Large intestine (tissue), 3 donors: ENCODE measurements at regions not wholly inside any gene's neighbourhood (a gene's known extent, or its start where the extent isn't known, plus 50 kb on each side); places are given as distances from the start of the nearest gene placed in this dataset.
A peak's percentile ranks its signal among the peaks of the same experiment; 100 is the strongest.

Source experiments
- DNase-seq, 2 donors: peaks; one replicate each; pipeline versions ENCODE4 v3.0.0 to v3.0.0-alpha.2; 2013
- H3K27ac ChIP-seq: one replicate; pipeline ENCODE4 v1.5.1; 2013; ENCODE audit warnings: low read length
- H3K27me3 ChIP-seq: 2 replicates; pipeline ENCODE4 v1.6.1; 2013; ENCODE audit warnings: low read length; ENCODE audit not compliant: control insufficient read depth, insufficient read depth
- H3K36me3 ChIP-seq: 2 replicates; pipeline ENCODE4 v1.6.1; 2013; ENCODE audit warnings: low read length; ENCODE audit not compliant: control insufficient read depth, insufficient read depth
- H3K4me1 ChIP-seq: one replicate; pipeline ENCODE4 v1.6.1; 2013; ENCODE audit warnings: low read length; ENCODE audit not compliant: control insufficient read depth, insufficient read depth
- H3K4me3 ChIP-seq: one replicate; pipeline ENCODE4 v1.5.1; 2013; ENCODE audit warnings: low read length
- H3K9me3 ChIP-seq: one replicate; pipeline ENCODE4 v1.6.1; 2013; ENCODE audit warnings: mild to moderate bottlenecking, low read depth, low read length, moderate library complexity; ENCODE audit not compliant: control insufficient read depth
- WGBS: methylation state at CpG from one replicate; pipeline ENCODE4 v1.1.5; 2013; ENCODE audit warnings: low lambda C conversion rate; ENCODE audit not compliant: insufficient coverage; 5-methylcytosine and 5-hydroxymethylcytosine counted together

DNA sequence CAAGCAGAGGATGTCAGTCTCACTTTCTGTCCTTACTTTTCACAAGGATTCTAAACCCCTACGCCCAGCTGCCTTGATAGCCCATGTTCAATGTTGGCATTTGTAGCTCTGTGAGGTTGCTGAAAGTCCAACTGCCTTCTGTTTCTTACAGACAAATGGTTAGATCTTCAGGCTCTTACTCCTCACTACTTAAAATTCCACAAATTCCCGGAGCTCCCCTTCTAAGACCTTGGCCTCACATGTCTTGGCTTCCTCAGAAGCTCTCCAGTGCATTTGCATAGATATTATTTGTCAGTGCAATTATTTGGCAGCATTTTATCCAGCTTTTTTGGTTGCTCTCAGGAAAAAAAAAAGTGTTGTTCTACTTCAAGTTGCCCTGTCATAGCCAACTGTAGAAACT lies 453.7 kb upstream of the CELF4 start:
- no peaks in the 10 kb centered on the region for H3K9me3 ChIP-seq
- H3K4me1 ChIP-seq: no peaks in the 10 kb centered on the region
- H3K27ac ChIP-seq: no peak overlapping the region
- H3K27me3 ChIP-seq: no peaks in the 10 kb centered on the region
- no peak overlapping the region for H3K4me3 ChIP-seq
- WGBS: 80% methylated on average over 1 of the region's 2 CpGs
- H3K36me3 ChIP-seq: no peaks in the 10 kb centered on the region
- DNase-seq: no peak

DNA sequence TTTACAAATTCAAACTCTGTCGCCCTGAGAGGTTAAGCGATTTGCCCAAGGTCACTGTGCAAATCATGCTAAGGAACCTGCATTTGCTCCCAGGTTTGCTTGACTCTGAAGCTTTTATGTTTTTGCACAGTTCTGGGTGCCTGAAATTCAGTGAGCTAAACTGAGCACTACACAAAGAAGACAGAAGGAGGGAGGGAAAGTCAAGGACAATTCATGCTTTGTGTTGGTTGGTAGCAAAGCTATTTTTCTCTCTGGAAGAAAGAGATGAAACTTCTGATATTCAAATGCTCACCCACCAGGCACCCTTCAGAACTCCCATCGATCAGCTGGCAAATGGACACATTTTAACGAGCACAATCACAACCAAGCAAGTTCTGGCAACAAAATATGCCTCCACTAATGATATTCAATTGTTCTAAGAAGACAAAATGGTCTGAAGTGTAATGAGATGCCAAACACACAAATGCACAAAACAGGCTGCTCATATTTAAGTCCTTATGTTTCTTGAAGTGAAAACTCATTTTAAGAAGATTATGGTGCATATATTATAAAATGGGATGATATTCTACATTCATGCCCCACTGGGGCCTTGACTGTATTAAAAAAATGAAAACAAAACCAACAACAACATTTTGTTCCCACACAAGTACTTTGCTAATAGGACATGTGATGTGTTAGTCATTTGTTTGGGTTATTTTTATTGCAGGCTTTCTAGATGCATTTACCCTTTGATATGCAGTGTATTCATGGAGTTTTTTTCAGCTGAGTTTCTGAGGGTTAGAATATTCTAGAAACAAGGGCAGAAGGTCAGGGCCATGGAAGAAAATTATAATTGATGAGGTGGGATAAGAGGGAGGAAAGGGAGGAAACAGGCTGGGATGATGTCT lies 445.6 kb upstream of the CELF4 start:
- H3K27ac ChIP-seq: no peak overlapping the region
- no peak for DNase-seq
- no peaks in the 10 kb centered on the region for H3K4me1 ChIP-seq
- H3K27me3 ChIP-seq: no peaks in the 10 kb centered on the region
- no peaks in the 10 kb centered on the region for H3K9me3 ChIP-seq
- H3K36me3 ChIP-seq: no peaks in the 10 kb centered on the region
- WGBS: no CpG with 5 or more reads among the region's 4 CpGs
- no peak overlapping the region for H3K4me3 ChIP-seq

DNA sequence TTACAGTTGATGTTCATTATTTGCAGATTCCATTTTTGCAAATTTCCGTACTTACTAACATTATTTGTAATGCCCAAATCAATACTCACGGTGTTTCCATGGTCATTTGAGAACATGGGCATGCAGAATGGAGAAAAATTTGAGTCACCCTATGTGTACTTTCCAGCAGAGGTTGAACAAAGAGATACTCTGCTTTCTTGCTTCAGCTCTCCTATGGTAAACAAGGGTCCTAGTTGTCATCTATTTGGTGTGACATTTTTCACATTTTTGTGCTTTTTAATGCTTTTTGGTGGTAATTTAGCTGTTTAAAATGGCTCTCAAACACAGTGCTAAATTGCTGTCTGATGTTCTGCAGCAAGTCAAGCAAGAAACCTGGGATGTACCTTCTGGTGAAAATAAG lies 444.4 kb upstream of the CELF4 start:
- DNase-seq: no peak
- Histone ChIP-seq H3K4me3 (no peak overlapping the region), H3K36me3 (no peaks in the 10 kb centered on the region), H3K4me1 (no peaks in the 10 kb centered on the region), H3K27ac (no peak overlapping the region), H3K9me3 (no peaks in the 10 kb centered on the region), H3K27me3 (no peaks in the 10 kb centered on the region)
- 80% methylated on average over 1 of the region's 2 CpGs for WGBS

DNA sequence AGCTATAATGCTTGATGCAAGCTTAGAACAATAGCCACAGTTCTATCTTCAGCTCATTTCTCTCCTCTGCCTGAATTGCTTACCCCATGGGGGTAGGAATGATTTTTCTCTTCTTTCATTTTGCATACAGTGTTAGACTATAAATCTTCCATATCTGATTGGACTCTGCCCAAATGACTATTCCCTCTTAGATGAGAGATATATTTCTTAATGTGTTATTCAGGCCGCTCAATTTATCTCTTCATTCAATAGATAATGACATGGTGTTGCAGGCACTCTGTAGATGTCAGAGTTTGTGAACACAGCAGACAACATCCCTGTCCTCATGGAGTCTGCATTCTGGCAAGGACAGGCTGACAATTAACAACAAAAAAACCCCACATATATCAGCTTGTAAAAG lies 443.7 kb upstream of the CELF4 start:
- H3K9me3 ChIP-seq: no peaks in the 10 kb centered on the region
- no peak for DNase-seq
- 40% methylated on average over 1 of the region's 1 CpG for WGBS
- H3K4me1 ChIP-seq: no peaks in the 10 kb centered on the region
- H3K36me3 ChIP-seq: no peaks in the 10 kb centered on the region
- no peaks in the 10 kb centered on the region for H3K27me3 ChIP-seq
- H3K27ac ChIP-seq: no peak overlapping the region
- no peak overlapping the region for H3K4me3 ChIP-seq

DNA sequence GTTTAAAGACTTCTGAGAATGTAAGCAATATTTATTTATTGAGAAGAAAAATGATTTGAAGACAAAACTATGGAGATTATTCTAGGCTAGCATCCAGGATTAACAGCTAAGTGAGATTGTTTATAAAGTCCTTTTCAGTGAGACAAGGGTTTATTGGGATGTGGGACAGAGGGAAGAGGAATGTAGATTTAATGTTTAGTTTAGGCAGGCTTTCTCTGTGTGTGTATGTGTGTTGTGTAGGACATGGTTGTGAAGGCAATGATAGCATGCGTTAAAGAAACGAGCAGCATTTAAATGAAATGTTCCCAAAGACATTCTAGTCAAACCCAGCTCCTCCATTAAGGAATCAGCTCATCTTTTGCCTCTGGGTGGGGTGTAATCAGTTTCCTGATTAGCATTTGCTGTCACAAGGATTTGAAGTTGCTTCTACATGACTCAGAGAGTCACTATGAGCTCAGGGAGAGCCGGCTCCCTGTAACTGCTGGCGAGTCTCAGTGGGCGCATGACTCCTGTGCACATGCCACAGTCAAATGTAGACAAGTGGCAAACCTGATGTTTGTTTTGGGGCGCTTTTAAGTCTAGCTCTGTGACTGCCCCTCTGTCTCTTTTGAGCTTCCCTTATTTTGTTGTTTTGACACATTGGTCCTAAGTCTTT lies 442.2 kb upstream of the CELF4 start:
- Histone ChIP-seq H3K4me1 (no peaks in the 10 kb centered on the region), H3K36me3 (no peaks in the 10 kb centered on the region), H3K27me3 (no peaks in the 10 kb centered on the region), H3K9me3 (no peaks in the 10 kb centered on the region), H3K27ac (no peak overlapping the region), H3K4me3 (no peak overlapping the region)
- DNase-seq: peak in 1 of 2 donors; percentile 7
- WGBS: 60% methylated on average over 1 of the region's 6 CpGs

DNA sequence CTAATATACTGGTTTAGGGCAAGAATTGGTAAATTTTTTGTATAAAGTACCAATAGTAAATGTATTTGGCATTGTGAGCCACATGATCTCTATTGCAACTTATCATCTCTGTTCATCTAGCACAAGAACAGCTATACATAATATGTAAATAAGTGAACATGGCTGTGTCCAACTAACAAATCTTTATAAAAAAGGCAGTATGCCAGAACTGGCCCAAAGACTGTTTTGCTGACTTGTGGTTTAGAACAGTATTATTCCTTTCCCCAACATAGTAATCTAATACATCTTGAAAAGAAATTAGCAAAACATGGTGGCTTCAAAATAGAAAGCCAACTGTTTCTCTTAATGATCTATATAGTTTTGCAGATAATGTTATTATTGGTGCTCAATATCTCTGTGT lies 441.4 kb upstream of the CELF4 start:
- no peaks in the 10 kb centered on the region for H3K9me3 ChIP-seq
- H3K36me3 ChIP-seq: no peaks in the 10 kb centered on the region
- no peaks in the 10 kb centered on the region for H3K27me3 ChIP-seq
- no peak overlapping the region for H3K27ac ChIP-seq
- H3K4me3 ChIP-seq: no peak overlapping the region
- no peaks in the 10 kb centered on the region for H3K4me1 ChIP-seq
- no peak for DNase-seq

DNA sequence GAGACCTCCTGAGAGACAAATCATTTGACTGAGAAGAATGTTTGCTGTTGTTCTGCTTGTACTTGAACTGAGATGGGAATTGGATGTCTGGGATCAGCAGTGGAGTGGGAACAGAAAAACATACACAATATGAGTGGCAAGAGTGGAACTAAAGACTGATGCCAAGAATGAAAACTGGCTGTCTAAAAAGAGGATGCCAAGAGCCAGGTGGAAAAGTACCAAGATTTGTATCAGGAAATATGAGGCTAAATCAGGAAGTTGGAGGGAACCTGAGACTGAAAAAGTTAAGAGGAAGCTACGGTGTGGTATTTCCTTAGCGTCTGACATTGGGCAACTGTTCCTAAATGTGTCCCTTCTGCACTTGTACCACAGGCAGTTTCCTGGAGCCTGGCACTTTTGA lies 440.9 kb upstream of the CELF4 start:
- H3K27ac ChIP-seq: no peak overlapping the region
- no peaks in the 10 kb centered on the region for H3K27me3 ChIP-seq
- WGBS: no CpG with 5 or more reads among the region's 2 CpGs
- no peaks in the 10 kb centered on the region for H3K36me3 ChIP-seq
- no peaks in the 10 kb centered on the region for H3K4me1 ChIP-seq
- DNase-seq: no peak
- H3K9me3 ChIP-seq: no peaks in the 10 kb centered on the region
- H3K4me3 ChIP-seq: no peak overlapping the region

DNA sequence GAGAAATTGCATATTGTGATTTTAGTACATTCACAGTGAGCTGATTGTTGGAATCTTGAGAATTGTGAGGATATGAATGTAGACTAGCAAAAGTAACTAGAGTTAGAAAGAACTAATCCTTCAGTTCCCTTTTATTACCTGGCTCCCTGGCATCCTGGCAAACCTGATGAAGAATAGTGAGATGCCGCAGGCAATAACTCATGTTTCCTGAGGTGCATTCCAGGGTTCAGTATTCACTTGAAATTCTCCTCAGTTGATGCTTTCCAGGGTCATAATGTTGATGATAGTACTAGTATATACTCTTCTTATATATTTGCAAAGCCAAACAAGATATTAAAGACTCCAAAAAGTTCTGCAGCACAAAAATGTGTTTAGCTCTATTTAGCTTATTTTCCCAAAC lies 432.1 kb upstream of the CELF4 start:
- Histone ChIP-seq H3K27ac (no peak overlapping the region), H3K4me1 (no peaks in the 10 kb centered on the region), H3K36me3 (no peaks in the 10 kb centered on the region), H3K27me3 (no peaks in the 10 kb centered on the region), H3K9me3 (no peaks in the 10 kb centered on the region), H3K4me3 (no peak overlapping the region)
- WGBS: no CpG with 5 or more reads among the region's 1 CpG
- no peak for DNase-seq

DNA sequence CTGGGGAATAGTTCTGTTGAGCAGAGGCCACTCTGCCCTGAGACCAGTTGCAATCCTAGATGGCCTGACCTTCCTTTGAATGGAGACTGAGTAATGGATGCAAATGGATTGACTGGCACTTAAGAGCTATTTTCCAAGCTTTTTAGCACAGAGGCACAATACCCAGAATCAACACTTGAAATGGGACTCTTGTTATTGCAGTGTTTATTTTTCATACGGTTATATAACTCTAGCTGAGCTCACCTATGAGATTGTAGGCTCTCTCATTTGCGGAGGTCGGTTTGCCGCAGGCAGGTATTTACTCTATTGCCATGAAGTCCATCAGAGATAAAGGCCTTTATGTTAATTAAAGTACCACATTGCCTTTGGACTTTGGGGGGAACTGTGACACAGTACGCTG lies 422.3 kb upstream of the CELF4 start:
- Histone ChIP-seq H3K9me3 (no peaks in the 10 kb centered on the region), H3K27me3 (no peaks in the 10 kb centered on the region), H3K4me3 (no peak overlapping the region), H3K36me3 (no peaks in the 10 kb centered on the region), H3K4me1 (no peaks in the 10 kb centered on the region), H3K27ac (no peak overlapping the region)
- no peak for DNase-seq
- no CpG with 5 or more reads among the region's 5 CpGs for WGBS

DNA sequence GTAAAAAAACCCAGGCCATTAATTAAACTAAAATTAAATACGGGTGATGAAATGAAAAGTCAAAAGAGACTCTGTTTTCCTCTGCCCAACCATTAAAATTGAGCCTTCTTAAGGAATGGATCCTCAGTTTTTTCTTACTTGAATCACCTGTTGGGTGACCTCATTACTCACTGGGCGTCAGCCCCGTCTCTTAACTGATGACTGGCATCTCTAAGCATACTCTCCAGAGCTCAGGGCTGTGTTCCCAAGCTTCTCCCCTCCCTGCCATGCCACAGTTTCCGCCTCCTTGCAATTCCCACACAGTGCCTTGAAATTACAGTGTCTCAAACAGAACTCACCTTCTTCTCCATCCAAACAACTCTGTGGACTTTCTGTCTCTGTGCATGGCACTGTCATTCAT lies 421.1 kb upstream of the CELF4 start:
- WGBS: 50% methylated on average over 2 of the region's 4 CpGs

DNA sequence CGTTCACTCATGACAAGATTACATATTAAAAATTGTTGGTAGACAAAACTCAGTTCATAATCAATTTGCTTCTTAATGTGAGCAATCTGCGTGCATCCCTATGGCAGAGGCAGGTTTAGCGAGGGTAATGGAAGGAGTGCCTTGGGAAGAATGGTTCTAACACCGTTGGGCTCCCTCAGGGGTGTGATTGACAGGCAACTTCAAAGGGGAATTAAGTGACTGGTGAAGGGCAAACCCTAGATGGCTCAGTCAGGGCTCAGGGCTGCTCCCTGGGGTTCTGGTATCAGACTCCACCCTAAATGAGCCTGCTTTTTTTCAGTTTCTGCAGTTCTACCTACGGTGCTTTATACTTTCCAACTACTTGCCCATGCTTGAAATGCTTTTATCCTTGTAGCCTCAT lies 419.5 kb upstream of the CELF4 start:
- H3K4me1 ChIP-seq: no peaks in the 10 kb centered on the region
- H3K4me3 ChIP-seq: no peak overlapping the region
- no peaks in the 10 kb centered on the region for H3K36me3 ChIP-seq
- 75% methylated on average over 2 of the region's 5 CpGs for WGBS
- H3K27me3 ChIP-seq: no peaks in the 10 kb centered on the region
- no peak overlapping the region for H3K27ac ChIP-seq
- no peak for DNase-seq
- H3K9me3 ChIP-seq: no peaks in the 10 kb centered on the region

More for the DNA sequence above, 421.1 kb upstream of the CELF4 start:
- Histone ChIP-seq H3K4me1 (no peaks in the 10 kb centered on the region), H3K36me3 (no peaks in the 10 kb centered on the region), H3K27ac (no peak overlapping the region), H3K9me3 (no peaks in the 10 kb centered on the region), H3K27me3 (no peaks in the 10 kb centered on the region), H3K4me3 (no peak overlapping the region)
- DNase-seq: no peak
